Fibroblast of lung (primary cell): ENCODE measurements at regions not wholly inside any gene's neighbourhood (a gene's known extent, or its start where the extent isn't known, plus 50 kb on each side); places are given as distances from the start of the nearest gene placed in this dataset.

Experiments used
- EZH2 ChIP-seq: IDR thresholded peaks from 2 replicates; pipeline ENCODE4 v1.5.1; 2012; ENCODE audit warnings: low read length, control low read depth, mild to moderate bottlenecking; ENCODE audit errors: missing control alignments
- TF ChIP-seq, protein P1 (sequence below), 2 donors: IDR thresholded peaks in 1 of 2; conservative IDR thresholded peaks in 1 of 2; 1 replicate in 1 of 2; 2 replicates in 1 of 2; pipeline ENCODE4 v1.5.1; 2011 to 2012; ENCODE audit warnings: low read length in 2 of 2, control low read depth in 1 of 2, inconsistent platforms in 1 of 2, low read depth in 1 of 2, mild to moderate bottlenecking in 1 of 2

DNA sequence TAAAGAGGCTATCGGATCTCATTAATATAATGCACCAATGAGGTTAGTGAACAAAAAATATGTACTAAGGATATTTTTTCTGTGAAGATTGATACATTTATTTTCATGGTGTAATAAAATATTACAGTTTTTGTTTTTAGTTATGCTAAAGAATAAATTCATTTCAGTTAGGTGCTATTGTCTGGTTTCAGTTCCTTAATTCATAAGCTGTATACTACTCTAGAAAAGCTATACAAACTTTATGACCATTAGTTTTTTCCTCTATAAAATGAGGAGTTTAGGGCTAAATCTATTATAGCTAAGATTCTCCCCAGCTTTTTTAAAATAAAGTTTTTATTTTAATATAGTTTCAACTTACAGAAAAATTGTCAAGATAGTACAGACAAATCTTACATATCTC lies 1311.7 kb upstream of the NXPH2 start:
- TF ChIP-seq, protein P1, sequence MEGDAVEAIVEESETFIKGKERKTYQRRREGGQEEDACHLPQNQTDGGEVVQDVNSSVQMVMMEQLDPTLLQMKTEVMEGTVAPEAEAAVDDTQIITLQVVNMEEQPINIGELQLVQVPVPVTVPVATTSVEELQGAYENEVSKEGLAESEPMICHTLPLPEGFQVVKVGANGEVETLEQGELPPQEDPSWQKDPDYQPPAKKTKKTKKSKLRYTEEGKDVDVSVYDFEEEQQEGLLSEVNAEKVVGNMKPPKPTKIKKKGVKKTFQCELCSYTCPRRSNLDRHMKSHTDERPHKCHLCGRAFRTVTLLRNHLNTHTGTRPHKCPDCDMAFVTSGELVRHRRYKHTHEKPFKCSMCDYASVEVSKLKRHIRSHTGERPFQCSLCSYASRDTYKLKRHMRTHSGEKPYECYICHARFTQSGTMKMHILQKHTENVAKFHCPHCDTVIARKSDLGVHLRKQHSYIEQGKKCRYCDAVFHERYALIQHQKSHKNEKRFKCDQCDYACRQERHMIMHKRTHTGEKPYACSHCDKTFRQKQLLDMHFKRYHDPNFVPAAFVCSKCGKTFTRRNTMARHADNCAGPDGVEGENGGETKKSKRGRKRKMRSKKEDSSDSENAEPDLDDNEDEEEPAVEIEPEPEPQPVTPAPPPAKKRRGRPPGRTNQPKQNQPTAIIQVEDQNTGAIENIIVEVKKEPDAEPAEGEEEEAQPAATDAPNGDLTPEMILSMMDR (conservative IDR thresholded peaks at IDR 0.05 in 1 of 2, IDR thresholded peaks at IDR 0.05 in 1 of 2; ENCODE audit: low read depth in 1 of 2, low read length in 2 of 2), result no peak
- TF ChIP-seq EZH2, result no peak
